DND-41 (cell line): ENCODE measurements at regions not wholly inside any gene's neighbourhood (a gene's known extent, or its start where the extent isn't known, plus 50 kb on each side); places are given as distances from the start of the nearest gene placed in this dataset.

Source experiments
- ATAC-seq: fragments of 200-7000 bp; cut with Tn5 transposase; 3 replicates; pipeline ENCODE4 v1.9.1; 2021; ENCODE audit warnings: low read depth; ENCODE audit not compliant: insufficient read depth
- DNase-seq: peaks from one replicate; pipeline ENCODE4 v3.0.0-alpha.2; 2020
- H2AFZ ChIP-seq: 2 replicates; pipeline ENCODE4 v1.6.0; 2012; ENCODE audit warnings: low read depth, low read length
- H3K27ac ChIP-seq: 2 replicates; pipeline ENCODE4 v1.5.1; 2012; ENCODE audit warnings: low read length, inconsistent platforms
- H3K27me3 ChIP-seq: fragments of 200-600 bp; sonication (generic); 2 replicates; pipeline ENCODE4 v1.6.0; 2012; ENCODE audit warnings: low read length, mild to moderate bottlenecking, inconsistent platforms; ENCODE audit not compliant: insufficient read depth, poor library complexity
- H3K36me3 ChIP-seq: 2 replicates; pipeline ENCODE4 v1.5.1; 2012; ENCODE audit warnings: low read length, inconsistent platforms; ENCODE audit not compliant: insufficient read depth
- H3K4me1 ChIP-seq: 2 replicates; pipeline ENCODE4 v1.5.1; 2012; ENCODE audit warnings: mild to moderate bottlenecking, low read length; ENCODE audit not compliant: insufficient read depth
- H3K4me2 ChIP-seq: 2 replicates; pipeline ENCODE4 v1.6.0; 2012; ENCODE audit warnings: mild to moderate bottlenecking, moderate library complexity, low read length, inconsistent platforms; ENCODE audit not compliant: insufficient read depth
- H3K4me3 ChIP-seq, 2 experiments: fragments of 200-600 bp in 1 of 2; shearing (Covaris generic) in 1 of 2; 2 replicates each; pipeline ENCODE4 v1.5.1; 2012 to 2016; ENCODE audit warnings: inconsistent platforms in 2 of 2, low read length in 2 of 2, mild to moderate bottlenecking in 2 of 2, low read depth in 1 of 2, moderate library complexity in 1 of 2
- H3K79me2 ChIP-seq: 2 replicates; pipeline ENCODE4 v1.6.0; 2012; ENCODE audit warnings: low read length, inconsistent platforms; ENCODE audit not compliant: insufficient read depth
- H3K9ac ChIP-seq: 2 replicates; pipeline ENCODE4 v1.6.0; 2012; ENCODE audit warnings: low read depth, mild to moderate bottlenecking, inconsistent platforms, low read length, moderate library complexity
- H3K9me3 ChIP-seq: 2 replicates; pipeline ENCODE4 v1.5.1; 2012; ENCODE audit warnings: low read length, moderate library complexity, mild to moderate bottlenecking, inconsistent platforms; ENCODE audit not compliant: insufficient read depth, severe bottlenecking
- H4K20me1 ChIP-seq: 2 replicates; pipeline ENCODE4 v1.6.0; 2012; ENCODE audit warnings: low read length; ENCODE audit not compliant: insufficient read depth
- CTCF ChIP-seq: IDR thresholded peaks from 2 replicates; pipeline ENCODE4 v1.5.1; 2012; ENCODE audit warnings: borderline replicate concordance, low read length, moderate library complexity, mild to moderate bottlenecking; ENCODE audit not compliant: poor library complexity, severe bottlenecking; ENCODE audit errors: extremely low read depth
- EZH2 ChIP-seq: IDR thresholded peaks from 3 replicates; pipeline ENCODE4 v1.6.1; 2012; ENCODE audit warnings: borderline replicate concordance, low read depth, mild to moderate bottlenecking, moderate library complexity, low read length, inconsistent platforms; ENCODE audit not compliant: severe bottlenecking

- TF ChIP-seq CTCF (no peak), EZH2 (no peak)
- H3K9ac ChIP-seq = no peak overlapping the region
- H2AFZ ChIP-seq = no peak overlapping the region
Measured at GRCh38 chr16:80058214-80058613, 457.7 kb upstream of the MAF start.

GRCh38 chr16:80056324-80056723 lies 455.8 kb upstream of the MAF start:
- no peak overlapping the region for H3K4me2 ChIP-seq
- H3K27ac ChIP-seq = no peak overlapping the region
- no peaks in the 10 kb centered on the region for H3K27me3 ChIP-seq
- H3K9me3 ChIP-seq = no peaks in the 10 kb centered on the region
- no peaks in the 10 kb centered on the region for H3K79me2 ChIP-seq
- no peaks in the 10 kb centered on the region for H3K36me3 ChIP-seq
- no peak for ATAC-seq
- TF ChIP-seq CTCF (no peak), EZH2 (no peak)
- H4K20me1 ChIP-seq = no peaks in the 10 kb centered on the region
- no peak for DNase-seq
- no peaks in the 10 kb centered on the region for H3K4me1 ChIP-seq
- no peak overlapping the region for H2AFZ ChIP-seq
- H3K4me3 ChIP-seq = no peak overlapping the region
- no peak overlapping the region for H3K9ac ChIP-seq

More at GRCh38 chr16:80058214-80058613, 457.7 kb upstream of the MAF start:
- no peaks in the 10 kb centered on the region for H3K36me3 ChIP-seq
- ATAC-seq (no peak), DNase-seq (no peak)
- H3K27me3 ChIP-seq = no peaks in the 10 kb centered on the region
- H3K4me2 ChIP-seq = no peak overlapping the region
- H3K27ac ChIP-seq = no peak overlapping the region
- H4K20me1 ChIP-seq = no peaks in the 10 kb centered on the region
- H3K9me3 ChIP-seq = no peaks in the 10 kb centered on the region
- H3K4me1 ChIP-seq = no peaks in the 10 kb centered on the region
- no peaks in the 10 kb centered on the region for H3K79me2 ChIP-seq
- no peak overlapping the region for H3K4me3 ChIP-seq

- Histone ChIP-seq H3K36me3 (no peaks in the 10 kb centered on the region), H4K20me1 (no peaks in the 10 kb centered on the region), H3K4me2 (no peak overlapping the region), H3K79me2 (no peaks in the 10 kb centered on the region), H3K4me1 (no peaks in the 10 kb centered on the region), H3K27me3 (no peaks in the 10 kb centered on the region), H3K4me3 (no peak overlapping the region), H3K27ac (no peak overlapping the region), H3K9me3 (no peaks in the 10 kb centered on the region), H3K9ac (no peak overlapping the region), H2AFZ (no peak overlapping the region)
- TF ChIP-seq EZH2 (no peak), CTCF (no peak)
- ATAC-seq (no peak), DNase-seq (no peak)
Measured at GRCh38 chr16:80055831-80056230, 455.3 kb upstream of the MAF start.

- Histone ChIP-seq H3K79me2 (no peaks in the 10 kb centered on the region), H3K4me2 (no peak overlapping the region), H3K9ac (no peak overlapping the region), H3K27ac (no peak overlapping the region), H3K4me1 (no peaks in the 10 kb centered on the region), H3K27me3 (no peaks in the 10 kb centered on the region), H3K36me3 (no peaks in the 10 kb centered on the region), H3K9me3 (no peaks in the 10 kb centered on the region), H2AFZ (no peak overlapping the region), H4K20me1 (no peaks in the 10 kb centered on the region), H3K4me3 (no peak overlapping the region)
- DNase-seq = no peak
- no peak for TF ChIP-seq CTCF
- TF ChIP-seq EZH2 = no peak
- ATAC-seq = no peak
Measured at GRCh38 chr16:80054647-80055046, 454.1 kb upstream of the MAF start.
